ENCODE measurements at regions not wholly inside any gene's neighbourhood (a gene's known extent, or its start where the extent isn't known, plus 50 kb on each side); places are given as distances from the start of the nearest gene placed in this dataset.

DNA sequence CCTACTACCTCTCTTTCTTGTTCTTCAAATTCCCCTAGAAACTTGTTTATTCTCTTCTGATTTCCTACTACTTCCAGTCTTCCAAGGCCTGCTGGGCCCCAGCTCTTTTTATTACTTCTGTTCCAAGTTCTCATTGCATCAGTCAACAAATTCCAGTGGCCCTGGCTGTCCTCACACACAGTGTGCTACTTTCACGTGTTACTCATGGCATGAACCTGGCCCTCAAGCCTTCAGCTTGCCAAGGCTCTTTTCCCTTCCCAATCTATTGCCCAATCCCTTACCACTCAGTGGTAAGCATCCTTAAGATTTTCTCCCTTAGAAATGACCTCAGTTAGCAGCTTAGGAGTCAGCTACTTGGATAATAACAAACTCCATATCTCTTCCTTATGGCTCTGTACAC, 613.5 kb downstream of the LMO4 start:
- no TSS peak for BruUV-seq (replicated peaks)
- Histone ChIP-seq H3K4me1 (ENCODE audit: insufficient read depth, low read length, poor library complexity, severe bottlenecking) (no peaks in the 10 kb centered on the region), H3K4me2 (ENCODE audit: low read length) (no peak overlapping the region), H3K27ac (ENCODE audit: low read depth, low read length, poor library complexity, severe bottlenecking) (no peak overlapping the region), H3K9me3 (ENCODE audit: low read length) (no peaks in the 10 kb centered on the region), H3K36me3 (ENCODE audit: insufficient read depth, low read length) (no peaks in the 10 kb centered on the region), H3K79me2 (ENCODE audit: insufficient read depth, low read depth, low read length) (no peaks in the 10 kb centered on the region), H2AFZ (ENCODE audit: low read length) (no peak overlapping the region), H4K20me1 (ENCODE audit: insufficient read depth, low read length) (no peaks in the 10 kb centered on the region), H3K4me3 (ENCODE audit: low read depth, low read length, poor library complexity, severe bottlenecking) (no peak overlapping the region), H3K9me2 (ENCODE audit: insufficient read depth, low read length) (no peaks in the 10 kb centered on the region)
- POLR2A ChIA-PET = interaction anchor here (0.7 to 1.1 kb wide), 3 partner anchors 41 to 967 kb away, joined by 3 read pairs; no protein-coding TSS in a partner anchor
- TF ChIP-seq EZH2phosphoT487 (IDR thresholded peaks at IDR 0.05; ENCODE audit: borderline replicate concordance, low read depth, low read length) = no peak
- TF ChIP-seq, protein P1, sequence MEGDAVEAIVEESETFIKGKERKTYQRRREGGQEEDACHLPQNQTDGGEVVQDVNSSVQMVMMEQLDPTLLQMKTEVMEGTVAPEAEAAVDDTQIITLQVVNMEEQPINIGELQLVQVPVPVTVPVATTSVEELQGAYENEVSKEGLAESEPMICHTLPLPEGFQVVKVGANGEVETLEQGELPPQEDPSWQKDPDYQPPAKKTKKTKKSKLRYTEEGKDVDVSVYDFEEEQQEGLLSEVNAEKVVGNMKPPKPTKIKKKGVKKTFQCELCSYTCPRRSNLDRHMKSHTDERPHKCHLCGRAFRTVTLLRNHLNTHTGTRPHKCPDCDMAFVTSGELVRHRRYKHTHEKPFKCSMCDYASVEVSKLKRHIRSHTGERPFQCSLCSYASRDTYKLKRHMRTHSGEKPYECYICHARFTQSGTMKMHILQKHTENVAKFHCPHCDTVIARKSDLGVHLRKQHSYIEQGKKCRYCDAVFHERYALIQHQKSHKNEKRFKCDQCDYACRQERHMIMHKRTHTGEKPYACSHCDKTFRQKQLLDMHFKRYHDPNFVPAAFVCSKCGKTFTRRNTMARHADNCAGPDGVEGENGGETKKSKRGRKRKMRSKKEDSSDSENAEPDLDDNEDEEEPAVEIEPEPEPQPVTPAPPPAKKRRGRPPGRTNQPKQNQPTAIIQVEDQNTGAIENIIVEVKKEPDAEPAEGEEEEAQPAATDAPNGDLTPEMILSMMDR (conservative IDR thresholded peaks at IDR 0.05; ENCODE audit: low read length) = no peak
- CTCF ChIA-PET (ENCODE audit: unreplicated experiment) = no interaction called here
- DNase-seq (ENCODE audit: low spot score) = no peak
- intact Hi-C loops (cut with micrococcal nuclease; ENCODE audit: unreplicated experiment) = no loop called here

DNA sequence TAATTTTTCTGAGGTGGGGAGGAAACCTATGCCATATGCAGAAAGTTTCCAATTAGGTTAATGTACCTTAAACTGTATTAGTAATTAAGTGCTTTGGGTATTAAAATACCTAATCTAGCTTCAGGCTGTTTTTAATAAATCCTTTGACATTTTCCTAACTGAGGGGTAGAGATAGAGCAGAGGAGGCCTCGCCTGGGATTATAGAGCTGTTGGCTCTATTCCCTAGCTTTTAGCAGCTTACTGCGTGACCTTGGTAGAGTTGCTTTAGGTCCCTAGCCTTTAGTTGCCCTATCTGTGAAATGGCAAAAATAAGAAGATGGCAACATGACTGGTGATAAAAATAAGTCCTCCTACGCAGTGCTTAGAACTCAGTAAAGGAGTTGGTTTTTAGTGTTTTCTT, 621.0 kb downstream of the LMO4 start:
- no peaks in the 10 kb centered on the region for H4K20me1 ChIP-seq (ENCODE audit: insufficient read depth, low read length)
- no peaks in the 10 kb centered on the region for H3K79me2 ChIP-seq (ENCODE audit: insufficient read depth, low read depth, low read length)
- no peak for TF ChIP-seq EZH2phosphoT487 (IDR thresholded peaks at IDR 0.05; ENCODE audit: borderline replicate concordance, low read depth, low read length)
- TF ChIP-seq, protein P1 (conservative IDR thresholded peaks at IDR 0.05; ENCODE audit: low read length) = no peak
- intact Hi-C loops (cut with micrococcal nuclease; ENCODE audit: unreplicated experiment) = loop anchor here (5.0 kb wide), 1 partner anchor 657 kb away; no protein-coding TSS in a partner anchor
- no peak overlapping the region for H2AFZ ChIP-seq (ENCODE audit: low read length)
- no peaks in the 10 kb centered on the region for H3K9me2 ChIP-seq (ENCODE audit: insufficient read depth, low read length)
- H3K4me2 ChIP-seq (ENCODE audit: low read length) = no peak overlapping the region
- BruUV-seq (replicated peaks) = no TSS peak
- H3K4me1 ChIP-seq (ENCODE audit: insufficient read depth, low read length, poor library complexity, severe bottlenecking) = no peaks in the 10 kb centered on the region
- no peak for DNase-seq (ENCODE audit: low spot score)
- no peak overlapping the region for H3K27ac ChIP-seq (ENCODE audit: low read depth, low read length, poor library complexity, severe bottlenecking)
- no peaks in the 10 kb centered on the region for H3K36me3 ChIP-seq (ENCODE audit: insufficient read depth, low read length)
- ChIA-PET POLR2A (interaction anchor here (1.2 kb wide), 1 partner anchor 11 kb away, joined by 5 read pairs; no protein-coding TSS in a partner anchor), CTCF (ENCODE audit: unreplicated experiment) (no interaction called here)
- H3K9me3 ChIP-seq (ENCODE audit: low read length) = no peaks in the 10 kb centered on the region
- no peak overlapping the region for H3K4me3 ChIP-seq (ENCODE audit: low read depth, low read length, poor library complexity, severe bottlenecking)

DNA sequence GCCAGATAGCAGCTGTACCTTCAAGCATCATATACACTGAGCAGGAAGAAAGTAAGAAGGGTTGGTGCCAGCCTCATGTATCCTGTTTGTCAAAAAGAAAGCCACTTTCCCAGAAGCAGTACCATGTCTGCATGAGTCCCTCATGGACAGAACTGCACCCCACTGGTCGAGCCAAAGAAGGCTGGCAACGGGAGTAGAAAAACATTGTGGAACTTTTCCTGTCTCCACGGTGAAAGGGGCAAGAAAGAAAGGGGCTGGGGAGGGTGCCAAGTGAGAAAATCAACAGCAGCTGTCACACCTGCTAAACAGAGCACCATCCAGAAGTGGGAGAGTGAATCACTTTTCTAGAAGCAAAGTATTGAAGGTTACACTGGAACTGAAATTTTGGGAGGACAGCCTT, 621.7 kb downstream of the LMO4 start:
- POLR2A ChIA-PET = no interaction called here
- Histone ChIP-seq H2AFZ (ENCODE audit: low read length) (no peak overlapping the region), H3K9me2 (ENCODE audit: insufficient read depth, low read length) (no peaks in the 10 kb centered on the region), H3K9me3 (ENCODE audit: low read length) (no peaks in the 10 kb centered on the region), H3K79me2 (ENCODE audit: insufficient read depth, low read depth, low read length) (no peaks in the 10 kb centered on the region), H3K4me1 (ENCODE audit: insufficient read depth, low read length, poor library complexity, severe bottlenecking) (no peaks in the 10 kb centered on the region), H3K36me3 (ENCODE audit: insufficient read depth, low read length) (no peaks in the 10 kb centered on the region), H4K20me1 (ENCODE audit: insufficient read depth, low read length) (no peaks in the 10 kb centered on the region), H3K4me2 (ENCODE audit: low read length) (no peak overlapping the region), H3K4me3 (ENCODE audit: low read depth, low read length, poor library complexity, severe bottlenecking) (no peak overlapping the region), H3K27ac (ENCODE audit: low read depth, low read length, poor library complexity, severe bottlenecking) (no peak overlapping the region)
- BruUV-seq (replicated peaks) = no TSS peak
- intact Hi-C loops (cut with micrococcal nuclease; ENCODE audit: unreplicated experiment) = loop anchor here (5.0 kb wide), 1 partner anchor 658 kb away; no protein-coding TSS in a partner anchor
- TF ChIP-seq, protein P1 (conservative IDR thresholded peaks at IDR 0.05; ENCODE audit: low read length) = no peak
- no peak for TF ChIP-seq EZH2phosphoT487 (IDR thresholded peaks at IDR 0.05; ENCODE audit: borderline replicate concordance, low read depth, low read length)
- no peak for DNase-seq (ENCODE audit: low spot score)
- CTCF ChIA-PET (ENCODE audit: unreplicated experiment) = no interaction called here

Data from OCI-LY7 (cell line).